ENCODE measurements at regions not wholly inside any gene's neighbourhood (a gene's known extent, or its start where the extent isn't known, plus 50 kb on each side); places are given as distances from the start of the nearest gene placed in this dataset.

- TF ChIP-seq FOXM1 (IDR thresholded peaks at IDR 0.05; ENCODE audit: borderline replicate concordance) (no peak), SP1 (IDR thresholded peaks at IDR 0.05) (no peak), SUZ12 (IDR thresholded peaks at IDR 0.05) (no peak), FOXK2 (IDR thresholded peaks at IDR 0.05) (no peak), CTBP1 (IDR thresholded peaks at IDR 0.05; ENCODE audit: borderline replicate concordance) (no peak), ARNT (IDR thresholded peaks at IDR 0.05) (no peak), BHLHE40 (IDR thresholded peaks at IDR 0.05; ENCODE audit: borderline replicate concordance) (no peak), PKNOX1 (IDR thresholded peaks at IDR 0.05) (no peak), TARDBP (IDR thresholded peaks at IDR 0.05) (no peak), ELF4 (IDR thresholded peaks at IDR 0.05) (no peak), FOXA1 (IDR thresholded peaks at IDR 0.05) (no peak)
These were observed 98.3 kb downstream of the HMX1 start for GRCh38 chr4:8773124-8773931.
